HEK293 (cell line): ENCODE measurements at regions not wholly inside any gene's neighbourhood (a gene's known extent, or its start where the extent isn't known, plus 50 kb on each side); places are given as distances from the start of the nearest gene placed in this dataset.

Source experiments
- CTCF ChIA-PET: fragments of 350-600 bp; formaldehyde crosslinking; extraction: SDS; loops from one replicate; lab custom pipeline; 2021; ENCODE audit warnings: antibody characterized with exemption; lab: Yijun Ruan, JAX
- POLR2A ChIA-PET: fragments of 300-600 bp; formaldehyde crosslinking; extraction: SDS; loops from one replicate; lab custom pipeline; 2020; ENCODE audit warnings: antibody characterized with exemption, inconsistent platforms; lab: Yijun Ruan, JAX
- H3K27ac ChIP-seq: fragments of 200-500 bp; sonication (Bioruptor generic); 2 replicates; pipeline ENCODE4 v1.5.1; 2014; ENCODE audit warnings: low read depth, low read length, control low read depth, inconsistent platforms; ENCODE audit errors: extremely low read depth
- H3K36me3 ChIP-seq, 2 experiments: fragments of 200-500 bp in 1 of 2; sonication (Bioruptor generic) in 1 of 2; 1 replicate in 1 of 2; 2 replicates in 1 of 2; pipeline ENCODE4 v1.5.1; 2014 to 2017; ENCODE audit warnings: inconsistent platforms in 2 of 2, low read length in 2 of 2; ENCODE audit not compliant: control insufficient read depth in 2 of 2, insufficient read depth in 1 of 2
- H3K4me1 ChIP-seq: fragments of 200-500 bp; sonication (Bioruptor generic); 2 replicates; pipeline ENCODE4 v1.5.1; 2014; ENCODE audit warnings: mild to moderate bottlenecking, low read length, inconsistent platforms; ENCODE audit not compliant: control insufficient read depth, insufficient read depth
- H3K4me3 ChIP-seq: 2 replicates; pipeline ENCODE4 v1.5.1; 2011; ENCODE audit warnings: low read depth, mild to moderate bottlenecking, control low read depth, low read length, moderate library complexity
- H3K9me3 ChIP-seq: fragments of 200-500 bp; sonication (Bioruptor generic); 2 replicates; pipeline ENCODE4 v1.5.1; 2014; ENCODE audit warnings: low read depth, low read length, inconsistent platforms; ENCODE audit not compliant: control insufficient read depth, insufficient read depth
- FEZF1 ChIP-seq: fragments of 450-650 bp; formaldehyde crosslinking; IDR thresholded peaks from 2 replicates; pipeline ENCODE4 v1.5.1; 2016; ENCODE audit warnings: missing biosample characterization, missing genetic modification characterization
- GFI1B ChIP-seq: fragments of 450-650 bp; formaldehyde crosslinking; IDR thresholded peaks from 2 replicates; pipeline ENCODE4 v1.5.1; 2016; ENCODE audit warnings: missing biosample characterization, missing genetic modification characterization
- KLF10 ChIP-seq: fragments of 450-650 bp; IDR thresholded peaks from 2 replicates; pipeline ENCODE4 v1.5.1; 2018; ENCODE audit warnings: missing biosample characterization, mild to moderate bottlenecking, missing genetic modification characterization
- YY2 ChIP-seq: fragments of 450-650 bp; formaldehyde crosslinking; IDR thresholded peaks from 2 replicates; pipeline ENCODE4 v1.5.1; 2016; ENCODE audit warnings: missing biosample characterization, missing genetic modification characterization
- ZBTB44 ChIP-seq: fragments of 450-650 bp; IDR thresholded peaks from 2 replicates; pipeline ENCODE4 v1.5.1; 2018; ENCODE audit warnings: missing biosample characterization, mild to moderate bottlenecking, missing genetic modification characterization
- ZBTB6 ChIP-seq: fragments of 450-650 bp; formaldehyde crosslinking; IDR thresholded peaks from 2 replicates; pipeline ENCODE4 v1.5.1; 2017; ENCODE audit warnings: missing biosample characterization, missing genetic modification characterization
- ZFP3 ChIP-seq: fragments of 450-650 bp; formaldehyde crosslinking; IDR thresholded peaks from 2 replicates; pipeline ENCODE4 v1.5.1; 2016; ENCODE audit warnings: low read depth, missing biosample characterization, missing genetic modification characterization
- ZIC2 ChIP-seq: fragments of 450-650 bp; formaldehyde crosslinking; IDR thresholded peaks from 2 replicates; pipeline ENCODE4 v1.5.1; 2016; ENCODE audit warnings: missing biosample characterization, missing genetic modification characterization
- ZNF121 ChIP-seq: fragments of 450-650 bp; formaldehyde crosslinking; IDR thresholded peaks from 2 replicates; pipeline ENCODE4 v1.5.1; 2016; ENCODE audit warnings: missing biosample characterization, missing genetic modification characterization
- ZNF132 ChIP-seq: fragments of 450-650 bp; formaldehyde crosslinking; IDR thresholded peaks from 2 replicates; pipeline ENCODE4 v1.5.1; 2017; ENCODE audit warnings: missing biosample characterization, missing genetic modification characterization, borderline replicate concordance
- ZNF140 ChIP-seq: fragments of 450-650 bp; formaldehyde crosslinking; IDR thresholded peaks from 2 replicates; pipeline ENCODE4 v1.5.1; 2016; ENCODE audit warnings: missing biosample characterization, missing genetic modification characterization
- ZNF148 ChIP-seq: fragments of 450-650 bp; formaldehyde crosslinking; IDR thresholded peaks from 2 replicates; pipeline ENCODE4 v1.5.0; 2017; ENCODE audit warnings: missing biosample characterization, missing genetic modification characterization, borderline replicate concordance
- ZNF174 ChIP-seq: fragments of 450-650 bp; formaldehyde crosslinking; IDR thresholded peaks from 2 replicates; pipeline ENCODE4 v1.5.0; 2017; ENCODE audit warnings: missing biosample characterization, mild to moderate bottlenecking, missing genetic modification characterization
- ZNF221 ChIP-seq: fragments of 450-650 bp; formaldehyde crosslinking; IDR thresholded peaks from 2 replicates; pipeline ENCODE4 v1.5.1; 2017; ENCODE audit warnings: missing biosample characterization, missing genetic modification characterization, borderline replicate concordance
- ZNF239 ChIP-seq: fragments of 450-650 bp; formaldehyde crosslinking; IDR thresholded peaks from 2 replicates; pipeline ENCODE4 v1.5.1; 2016; ENCODE audit warnings: missing biosample characterization, missing genetic modification characterization
- ZNF280C ChIP-seq: fragments of 450-650 bp; formaldehyde crosslinking; IDR thresholded peaks from 2 replicates; pipeline ENCODE4 v1.5.1; 2016; ENCODE audit warnings: missing biosample characterization, missing genetic modification characterization
- ZNF423 ChIP-seq: fragments of 450-650 bp; formaldehyde crosslinking; IDR thresholded peaks from 2 replicates; pipeline ENCODE4 v1.5.1; 2016; ENCODE audit warnings: missing biosample characterization, missing genetic modification characterization
- ZNF426 ChIP-seq: fragments of 450-650 bp; formaldehyde crosslinking; IDR thresholded peaks from 2 replicates; pipeline ENCODE4 v1.5.1; 2017; ENCODE audit warnings: missing biosample characterization, missing genetic modification characterization, mild to moderate bottlenecking, inconsistent platforms, moderate library complexity
- ZNF501 ChIP-seq: fragments of 450-650 bp; formaldehyde crosslinking; IDR thresholded peaks from 2 replicates; pipeline ENCODE4 v1.5.1; 2016; ENCODE audit warnings: missing biosample characterization, missing genetic modification characterization
- ZNF548 ChIP-seq: fragments of 450-650 bp; formaldehyde crosslinking; IDR thresholded peaks from 2 replicates; pipeline ENCODE4 v1.5.1; 2016; ENCODE audit warnings: missing biosample characterization, missing genetic modification characterization
- ZNF580 ChIP-seq: fragments of 450-650 bp; formaldehyde crosslinking; IDR thresholded peaks from 2 replicates; pipeline ENCODE4 v1.5.1; 2016; ENCODE audit warnings: missing biosample characterization, missing genetic modification characterization
- ZNF623 ChIP-seq: fragments of 450-650 bp; formaldehyde crosslinking; IDR thresholded peaks from 2 replicates; pipeline ENCODE4 v1.5.1; 2016; ENCODE audit warnings: missing biosample characterization, missing genetic modification characterization
- ZNF624 ChIP-seq: fragments of 450-650 bp; formaldehyde crosslinking; IDR thresholded peaks from 2 replicates; pipeline ENCODE4 v1.5.1; 2017; ENCODE audit warnings: missing biosample characterization, missing genetic modification characterization
- ZNF626 ChIP-seq: fragments of 450-650 bp; sonication (Bioruptor Pico); formaldehyde crosslinking; IDR thresholded peaks from 2 replicates; pipeline ENCODE4 v1.5.1; 2018; ENCODE audit warnings: missing biosample characterization, missing genetic modification characterization, inconsistent platforms
- ZNF660 ChIP-seq: fragments of 450-650 bp; IDR thresholded peaks from 2 replicates; pipeline ENCODE4 v1.5.1; 2018; ENCODE audit warnings: missing biosample characterization, mild to moderate bottlenecking, missing genetic modification characterization
- ZNF76 ChIP-seq: fragments of 450-650 bp; formaldehyde crosslinking; IDR thresholded peaks from 2 replicates; pipeline ENCODE4; 2016; ENCODE audit warnings: low read depth, missing biosample characterization, missing genetic modification characterization, borderline replicate concordance
- ZNF792 ChIP-seq: fragments of 450-650 bp; formaldehyde crosslinking; IDR thresholded peaks from 2 replicates; pipeline ENCODE4 v1.5.1; 2016; ENCODE audit warnings: missing biosample characterization, missing genetic modification characterization
- ZSCAN30 ChIP-seq: fragments of 450-650 bp; IDR thresholded peaks from 2 replicates; pipeline ENCODE4 v1.5.1; 2018; ENCODE audit warnings: missing biosample characterization, mild to moderate bottlenecking, missing genetic modification characterization, moderate library complexity
- ZXDB ChIP-seq: fragments of 450-650 bp; formaldehyde crosslinking; IDR thresholded peaks from 2 replicates; pipeline ENCODE4 v1.5.1; 2016; ENCODE audit warnings: missing biosample characterization, missing genetic modification characterization

- no peak for TF ChIP-seq ZBTB44 (tag by site-specific recombination)
- TF ChIP-seq, all 188 proteins: peak for 0
These were observed 2062.9 kb downstream of the ARAP2 start (continued) for GRCh38 chr4:34181311-34181841.

- TF ChIP-seq ZNF626 (tag by site-specific recombination) (no peak), ZNF792 (tag by site-specific recombination) (no peak), ZNF623 (tag by site-specific recombination) (no peak), ZNF239 (tag by site-specific recombination) (no peak), ZNF280C (tag by site-specific recombination) (no peak), ZBTB6 (tag by site-specific recombination) (no peak), ZFP3 (tag by site-specific recombination) (no peak), ZNF426 (no peak), ZNF221 (tag by site-specific recombination) (no peak), ZNF121 (tag by site-specific recombination) (no peak), ZNF624 (no peak), YY2 (no peak), ZNF148 (tag by site-specific recombination) (no peak), GFI1B (tag by site-specific recombination) (no peak), ZNF501 (tag by site-specific recombination) (no peak), ZNF76 (tag by site-specific recombination) (no peak)
- H3K4me1 ChIP-seq, result no peaks in the 10 kb centered on the region
- POLR2A ChIA-PET, result no interaction called here
- CTCF ChIA-PET, result no interaction called here
- no peak overlapping the region for H3K27ac ChIP-seq
- no peak overlapping the region for H3K4me3 ChIP-seq
- no peaks in the 10 kb centered on the region for H3K9me3 ChIP-seq
- no peaks in the 10 kb centered on the region for H3K36me3 ChIP-seq
These were observed 2062.4 kb downstream of the ARAP2 start for GRCh38 chr4:34181891-34182290.

GRCh38 chr4:34182306-34182705 lies 2062.0 kb downstream of the ARAP2 start:
- no peaks in the 10 kb centered on the region for H3K4me1 ChIP-seq
- H3K27ac ChIP-seq, result no peak overlapping the region
- H3K4me3 ChIP-seq, result no peak overlapping the region
- POLR2A ChIA-PET, result no interaction called here
- no peaks in the 10 kb centered on the region for H3K9me3 ChIP-seq
- CTCF ChIA-PET, result no interaction called here
- no peaks in the 10 kb centered on the region for H3K36me3 ChIP-seq
- no peak for TF ChIP-seq KLF10 (tag by site-specific recombination)
- TF ChIP-seq ZNF239 (tag by site-specific recombination), result no peak
- no peak for TF ChIP-seq ZNF580 (tag by site-specific recombination)
- TF ChIP-seq ZXDB (tag by site-specific recombination), result no peak
- TF ChIP-seq FEZF1 (tag by site-specific recombination), result no peak
- no peak for TF ChIP-seq ZIC2 (tag by site-specific recombination)
- no peak for TF ChIP-seq ZNF660
- TF ChIP-seq ZNF174 (tag by site-specific recombination), result no peak
- TF ChIP-seq ZNF548, result no peak
- no peak for TF ChIP-seq ZNF423 (tag by site-specific recombination)
- no peak for TF ChIP-seq ZNF132 (tag by site-specific recombination)
- TF ChIP-seq ZNF140, result no peak
- no peak for TF ChIP-seq ZNF121 (tag by site-specific recombination)
- no peak for TF ChIP-seq ZSCAN30 (tag by site-specific recombination)
